Loucy (cell line): ENCODE measurements at regions not wholly inside any gene's neighbourhood (a gene's known extent, or its start where the extent isn't known, plus 50 kb on each side); places are given as distances from the start of the nearest gene placed in this dataset.

Experiments used
- CTCF ChIP-seq: fragments of 200-600 bp; sonication (generic); conservative IDR thresholded peaks from 2 replicates; pipeline ENCODE4 v1.5.1; 2014; ENCODE audit warnings: mild to moderate bottlenecking, antibody characterized with exemption, low read length
- EZH2phosphoT487 ChIP-seq: fragments of 200-600 bp; IDR thresholded peaks from 2 replicates; pipeline ENCODE4 v1.6.1; 2018; ENCODE audit warnings: antibody characterized with exemption, mild to moderate bottlenecking, moderate library complexity, borderline replicate concordance

GRCh38 chr4:184950117-184950830, 68.0 kb upstream of the HELT start:
- no peak for TF ChIP-seq CTCF
- no peak for TF ChIP-seq EZH2phosphoT487
